Fibroblast of mammary gland (primary cell): ENCODE measurements at regions not wholly inside any gene's neighbourhood (a gene's known extent, or its start where the extent isn't known, plus 50 kb on each side); places are given as distances from the start of the nearest gene placed in this dataset.

Experiments
- DNase-seq: peaks from one replicate; pipeline ENCODE4 v3.0.0-alpha.2; 2010; ENCODE audit warnings: low read depth
- H3K4me3 ChIP-seq: 2 replicates; pipeline ENCODE4 v1.5.1; 2011; ENCODE audit warnings: low read depth, mild to moderate bottlenecking, low read length, moderate library complexity; ENCODE audit not compliant: control insufficient read depth
- TF ChIP-seq, protein P1 (sequence below): conservative IDR thresholded peaks from 2 replicates; pipeline ENCODE4 v1.5.1; 2011; ENCODE audit warnings: low read depth, low read length, inconsistent platforms; ENCODE audit not compliant: control insufficient read depth, insufficient read depth

- TF ChIP-seq, protein P1, sequence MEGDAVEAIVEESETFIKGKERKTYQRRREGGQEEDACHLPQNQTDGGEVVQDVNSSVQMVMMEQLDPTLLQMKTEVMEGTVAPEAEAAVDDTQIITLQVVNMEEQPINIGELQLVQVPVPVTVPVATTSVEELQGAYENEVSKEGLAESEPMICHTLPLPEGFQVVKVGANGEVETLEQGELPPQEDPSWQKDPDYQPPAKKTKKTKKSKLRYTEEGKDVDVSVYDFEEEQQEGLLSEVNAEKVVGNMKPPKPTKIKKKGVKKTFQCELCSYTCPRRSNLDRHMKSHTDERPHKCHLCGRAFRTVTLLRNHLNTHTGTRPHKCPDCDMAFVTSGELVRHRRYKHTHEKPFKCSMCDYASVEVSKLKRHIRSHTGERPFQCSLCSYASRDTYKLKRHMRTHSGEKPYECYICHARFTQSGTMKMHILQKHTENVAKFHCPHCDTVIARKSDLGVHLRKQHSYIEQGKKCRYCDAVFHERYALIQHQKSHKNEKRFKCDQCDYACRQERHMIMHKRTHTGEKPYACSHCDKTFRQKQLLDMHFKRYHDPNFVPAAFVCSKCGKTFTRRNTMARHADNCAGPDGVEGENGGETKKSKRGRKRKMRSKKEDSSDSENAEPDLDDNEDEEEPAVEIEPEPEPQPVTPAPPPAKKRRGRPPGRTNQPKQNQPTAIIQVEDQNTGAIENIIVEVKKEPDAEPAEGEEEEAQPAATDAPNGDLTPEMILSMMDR: no peak
- H3K4me3 ChIP-seq: no peak overlapping the region
- DNase-seq: no peak
Measured at GRCh38 chr3:124404621-124405020, 325.6 kb upstream of the UMPS start.

GRCh38 chr3:124407260-124407659 is 323.0 kb upstream of the UMPS start:
- TF ChIP-seq, protein P1: no peak
- no peak for DNase-seq
- H3K4me3 ChIP-seq: no peak overlapping the region

- no peak for DNase-seq
- TF ChIP-seq, protein P1: no peak
- H3K4me3 ChIP-seq: no peak overlapping the region
Measured at GRCh38 chr3:124409650-124410275, 320.5 kb upstream of the UMPS start.

DNA sequence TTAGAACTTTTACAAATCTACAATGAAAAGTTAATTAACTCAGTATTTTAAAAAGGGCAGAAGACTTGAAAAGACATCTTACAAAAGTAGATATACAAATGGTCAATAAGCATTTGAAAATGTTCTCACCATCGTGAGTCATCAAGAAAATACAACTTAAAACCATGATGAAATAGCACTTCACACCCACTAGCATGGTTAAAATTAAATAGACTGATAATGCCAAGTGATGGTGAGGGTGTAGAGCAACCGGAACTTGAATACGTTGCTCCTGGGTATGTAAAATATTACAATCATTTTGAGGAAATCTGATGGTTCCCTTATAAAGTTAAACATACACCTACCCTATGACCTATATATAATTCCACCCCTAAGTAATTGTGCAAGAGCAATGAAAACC is 319.8 kb upstream of the UMPS start:
- no peak overlapping the region for H3K4me3 ChIP-seq
- peak; percentile 5 for DNase-seq
- TF ChIP-seq, protein P1: no peak

- no peak for DNase-seq
- no peak overlapping the region for H3K4me3 ChIP-seq
- TF ChIP-seq, protein P1: no peak
Measured at GRCh38 chr3:124411728-124412127, 318.5 kb upstream of the UMPS start.

DNA sequence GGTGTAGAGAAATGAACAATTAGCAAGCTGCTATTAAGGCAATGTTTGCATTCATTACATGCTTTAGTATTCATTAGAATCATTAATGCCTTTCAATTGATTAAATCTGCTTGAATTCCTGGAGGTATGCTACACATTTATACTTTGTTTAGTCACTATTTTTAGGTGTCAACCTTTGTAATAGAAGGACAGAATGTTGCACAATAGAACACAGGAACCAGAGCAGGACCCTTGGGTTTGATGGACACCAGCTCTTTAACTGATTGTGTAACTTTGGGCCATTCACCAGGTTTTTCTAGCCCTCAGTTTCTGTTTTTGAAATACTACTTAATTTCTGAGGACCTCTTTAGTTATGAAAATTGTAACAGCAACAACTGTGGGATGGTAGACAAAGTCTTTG is 317.6 kb upstream of the UMPS start:
- no peak for DNase-seq
- no peak overlapping the region for H3K4me3 ChIP-seq
- TF ChIP-seq, protein P1: no peak

- H3K4me3 ChIP-seq: no peak overlapping the region
- TF ChIP-seq, protein P1: no peak
- no peak for DNase-seq
Measured at GRCh38 chr3:124413393-124413792, 316.9 kb upstream of the UMPS start.
